GM18498 (cell line): ENCODE measurements at regions not wholly inside any gene's neighbourhood (a gene's known extent, or its start where the extent isn't known, plus 50 kb on each side); places are given as distances from the start of the nearest gene placed in this dataset.
"Not testable (repeated sequence)": the region's sequence is repeated elsewhere in the genome, so short reads cannot be mapped to it uniquely, and the experiment has no call there.

Experiments used
- ATAC-seq: cut with Tn5 transposase; IDR thresholded peaks from one replicate; pipeline ENCODE4 v1.9.1; 2021; ENCODE audit warnings: mild to moderate bottlenecking, moderate library complexity; ENCODE audit not compliant: unreplicated experiment

DNA sequence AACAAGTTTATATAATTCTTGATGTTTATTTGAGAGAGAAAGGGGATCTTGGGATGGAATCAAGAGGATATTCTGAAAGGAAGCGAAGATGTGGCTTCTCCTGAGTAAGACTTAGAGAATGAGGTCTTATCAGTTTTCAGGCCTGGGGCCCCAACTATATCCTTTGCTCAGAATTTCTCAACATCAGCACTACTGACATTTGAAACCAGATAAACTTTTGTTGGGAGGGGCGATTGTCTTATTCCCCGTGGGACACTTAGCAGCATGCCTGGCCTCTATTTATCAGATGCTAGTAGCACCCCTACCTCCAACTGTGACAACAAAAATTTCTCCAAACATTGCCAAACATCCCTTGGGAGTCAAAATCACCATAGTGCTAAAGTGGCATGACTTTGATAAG is 567.7 kb downstream of the MAT2B start:
- ATAC-seq, result no peak

DNA sequence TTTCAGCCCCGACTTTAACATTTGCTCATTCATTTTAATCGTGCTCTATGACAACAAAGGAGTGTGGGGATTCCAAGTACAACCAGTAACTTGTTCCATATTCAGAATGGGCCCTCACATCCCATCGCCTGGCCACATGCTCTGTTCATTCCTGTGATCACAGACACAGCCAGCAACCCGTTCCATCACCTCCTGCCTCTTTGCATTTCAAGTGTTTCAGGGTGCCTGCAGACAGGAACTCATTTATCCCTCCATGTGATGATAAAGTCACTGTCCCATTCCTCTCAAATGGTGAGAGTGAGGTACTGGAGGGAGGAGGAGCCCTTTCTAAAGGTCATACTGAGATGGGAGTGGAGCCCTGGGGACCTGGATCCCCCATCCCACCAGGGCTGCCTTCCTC is 571.1 kb downstream of the MAT2B start:
- no peak for ATAC-seq

DNA sequence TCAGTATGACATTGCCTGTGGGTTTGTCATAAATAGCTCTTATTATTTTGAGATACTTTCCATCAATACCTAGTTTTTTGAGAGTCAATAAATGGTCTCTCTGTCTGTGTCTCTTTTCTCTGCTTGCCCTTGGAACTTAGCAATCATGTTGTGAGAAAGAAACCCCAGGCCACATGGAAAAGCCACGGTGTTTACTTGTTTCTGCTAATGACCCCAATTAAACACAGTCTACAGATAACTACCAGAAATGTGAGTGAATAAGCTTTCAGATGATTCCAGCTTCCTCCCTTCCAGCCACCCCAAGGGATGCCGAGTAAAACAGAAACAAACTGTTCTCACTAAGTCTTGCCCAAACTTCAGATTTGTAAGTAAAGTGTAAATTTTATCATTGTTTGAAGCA is 584.9 kb downstream of the MAT2B start:
- ATAC-seq, result no peak

DNA sequence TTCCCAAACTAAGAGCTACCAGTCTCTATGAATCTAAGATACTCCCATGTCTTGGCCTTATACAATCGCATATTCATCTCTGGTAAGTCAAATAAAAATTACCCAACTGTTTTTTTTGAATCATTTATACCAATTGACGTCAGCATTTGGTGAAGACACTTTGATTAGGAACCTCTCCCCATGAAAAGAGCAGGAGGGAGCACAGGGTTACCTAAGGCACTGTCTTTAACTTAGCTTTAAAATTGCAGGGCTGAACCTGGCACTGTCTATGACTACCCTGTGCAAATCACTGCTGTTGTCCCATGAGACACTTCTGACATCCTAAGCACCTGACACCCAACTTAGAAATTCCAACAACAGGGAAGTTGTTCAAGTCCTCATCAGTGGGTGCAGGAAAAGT is 586.4 kb downstream of the MAT2B start:
- no peak for ATAC-seq

DNA sequence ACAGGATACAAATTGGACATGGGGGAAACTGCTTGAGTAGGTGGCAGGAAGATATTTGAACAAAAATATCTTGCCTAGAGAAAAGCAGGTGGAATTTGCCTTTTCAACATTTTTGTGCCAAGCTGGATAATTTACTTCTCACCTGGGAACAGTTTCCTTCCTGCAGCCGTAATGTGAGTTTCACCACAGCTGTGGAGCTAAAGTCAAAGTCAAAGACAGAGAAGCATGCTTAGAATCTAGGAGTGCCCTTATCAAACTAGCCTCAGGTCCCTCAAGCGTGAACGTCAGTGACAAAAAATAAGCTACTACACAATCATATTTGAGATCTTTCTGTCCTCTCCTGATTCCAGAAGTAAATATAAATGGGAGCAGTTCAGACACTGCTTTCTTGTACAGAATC is 588.9 kb downstream of the MAT2B start:
- no peak for ATAC-seq

DNA sequence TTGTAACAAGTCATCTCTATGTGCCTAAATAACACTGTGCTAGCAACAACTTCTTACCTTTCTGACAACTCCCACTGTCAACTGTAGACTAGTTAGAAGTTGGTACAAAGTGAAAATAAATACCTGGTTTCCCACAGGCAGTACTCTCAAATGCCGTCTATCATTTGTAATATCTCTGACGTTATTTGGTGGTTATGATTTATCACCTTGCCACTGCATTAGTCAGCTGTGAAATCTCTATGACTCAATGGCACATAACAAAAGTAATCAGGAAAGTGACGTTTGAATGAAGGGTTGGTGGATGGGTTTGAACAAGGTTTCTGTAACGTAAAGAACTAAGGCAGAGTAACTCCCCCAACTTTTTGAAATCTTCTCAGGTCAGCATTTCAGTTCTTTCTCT is 592.3 kb downstream of the MAT2B start:
- ATAC-seq, result no peak

DNA sequence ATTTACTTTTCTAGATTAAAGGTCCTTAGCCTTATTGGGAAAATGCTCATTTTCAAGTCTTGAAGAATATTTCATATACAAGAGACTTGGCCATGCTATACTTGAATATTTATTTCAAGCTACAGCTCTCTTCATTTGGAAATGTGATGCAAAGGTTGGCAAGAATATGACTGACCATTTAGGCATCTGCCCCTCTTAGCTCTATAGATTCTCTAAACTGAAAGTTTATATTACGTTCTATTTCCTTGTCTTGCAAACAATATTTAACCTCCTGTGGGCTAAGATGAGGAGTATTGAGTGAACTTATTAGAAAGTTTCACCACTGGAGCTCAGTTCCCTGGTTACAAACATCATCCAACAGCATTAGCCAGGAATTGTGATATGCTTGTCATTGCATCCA is 593.1 kb downstream of the MAT2B start:
- ATAC-seq, result no peak

DNA sequence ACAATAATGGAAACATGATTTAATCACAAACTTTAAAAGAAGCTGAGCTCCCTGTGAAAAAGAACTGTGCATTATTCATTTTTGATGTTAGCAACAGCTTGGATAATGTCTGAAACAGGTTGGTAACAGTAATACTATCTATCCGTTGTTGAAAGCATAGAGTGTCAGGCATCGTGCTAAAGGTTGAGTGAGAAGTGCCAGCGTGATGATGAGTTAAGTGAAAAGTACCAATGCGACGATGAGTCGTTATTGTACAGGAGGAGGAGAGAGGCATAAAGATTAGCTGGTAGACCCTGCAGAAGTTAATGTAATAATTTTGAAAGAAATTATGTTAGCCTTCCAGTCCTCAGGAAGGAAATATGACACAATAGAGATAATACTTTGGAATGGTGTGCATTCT is 593.6 kb downstream of the MAT2B start:
- no peak for ATAC-seq

DNA sequence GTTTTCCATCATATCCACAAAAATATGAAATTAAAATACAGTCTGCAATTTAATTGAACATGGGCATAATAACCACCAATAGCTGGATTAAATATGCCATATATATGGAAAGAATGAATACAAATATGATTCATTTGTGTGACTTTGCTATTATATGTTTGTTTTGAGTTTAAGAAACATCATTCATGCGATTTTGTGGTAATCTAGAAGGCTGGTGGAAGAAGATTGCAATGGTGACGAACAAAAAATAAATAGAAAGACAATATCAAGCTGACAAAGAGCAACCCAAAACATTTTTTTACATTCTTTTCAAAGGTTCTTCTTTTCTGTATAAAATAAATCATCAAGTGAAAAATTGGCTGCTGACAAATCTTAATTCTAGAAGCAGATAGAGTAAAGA is 610.0 kb downstream of the MAT2B start:
- ATAC-seq, result no peak

DNA sequence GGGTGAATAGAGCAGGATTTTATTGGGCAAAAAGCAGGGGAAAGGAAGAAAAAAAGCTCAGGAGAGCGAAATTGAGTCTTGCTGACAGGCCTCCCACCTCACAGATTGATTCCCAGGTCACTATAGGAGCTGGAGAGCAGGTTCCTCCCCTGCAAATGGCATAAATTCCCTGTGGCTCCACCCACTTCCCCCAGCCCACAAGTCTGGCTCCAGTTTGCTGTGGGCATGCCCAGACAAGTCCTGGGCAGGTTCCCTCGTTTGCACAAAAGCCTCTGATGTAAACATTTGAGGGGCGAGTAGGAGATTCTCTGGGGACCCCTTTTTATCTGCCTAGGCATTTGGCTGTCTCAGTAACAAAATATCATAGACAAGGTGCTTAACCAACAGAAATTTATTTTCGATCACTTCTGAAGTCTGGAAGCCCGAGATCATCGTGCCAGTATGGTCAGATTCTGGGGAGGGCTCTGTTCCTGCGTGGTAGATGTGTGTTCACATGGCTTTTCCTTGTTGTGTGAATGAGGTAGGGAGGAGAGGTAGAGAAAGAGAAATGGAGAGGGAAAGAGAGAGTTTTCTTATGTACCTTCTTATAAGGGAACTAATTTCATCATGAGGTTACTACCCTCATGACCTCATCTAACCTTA is 614.5 kb downstream of the MAT2B start:
- peak; percentile 79 for ATAC-seq

DNA sequence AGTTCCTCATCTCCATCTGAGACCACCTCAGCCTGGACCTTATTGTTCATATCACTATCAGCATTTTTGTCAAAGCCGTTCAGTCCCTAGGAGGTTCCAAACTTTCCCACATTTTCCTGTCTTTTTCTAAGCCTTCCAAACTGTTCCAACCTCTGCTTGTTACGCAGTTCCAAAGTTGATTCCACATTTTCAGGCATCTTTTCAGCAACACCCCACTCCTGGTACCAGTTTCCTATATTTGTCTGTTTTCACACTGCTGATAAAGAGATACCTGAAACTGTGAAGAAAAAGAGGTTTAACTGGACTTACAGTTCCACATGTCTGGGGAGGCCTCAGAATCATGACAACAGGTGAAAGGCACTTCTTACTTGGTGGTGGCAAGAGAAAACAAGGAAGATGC is 622.1 kb downstream of the MAT2B start:
- ATAC-seq, result no peak

DNA sequence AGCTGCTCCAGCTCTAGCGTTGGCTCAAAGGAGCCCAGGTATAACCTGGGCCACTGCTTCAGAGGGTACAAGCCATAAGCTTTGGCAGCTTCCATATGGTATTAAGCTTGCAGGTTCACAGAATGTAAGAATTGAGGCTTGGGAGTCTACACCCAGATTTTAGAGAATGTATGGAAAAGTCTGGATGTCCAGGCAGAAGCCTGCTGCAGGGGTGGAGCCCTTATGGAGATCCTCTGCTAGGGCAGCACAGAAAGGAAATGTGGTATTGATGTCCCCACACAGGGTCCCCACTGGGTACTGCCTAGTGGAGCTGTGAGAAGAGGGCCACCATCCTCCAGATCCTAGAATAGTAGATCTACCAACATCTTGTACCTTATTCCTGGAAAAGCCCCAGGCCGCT is 626.9 kb downstream of the MAT2B start:
- no peak for ATAC-seq

DNA sequence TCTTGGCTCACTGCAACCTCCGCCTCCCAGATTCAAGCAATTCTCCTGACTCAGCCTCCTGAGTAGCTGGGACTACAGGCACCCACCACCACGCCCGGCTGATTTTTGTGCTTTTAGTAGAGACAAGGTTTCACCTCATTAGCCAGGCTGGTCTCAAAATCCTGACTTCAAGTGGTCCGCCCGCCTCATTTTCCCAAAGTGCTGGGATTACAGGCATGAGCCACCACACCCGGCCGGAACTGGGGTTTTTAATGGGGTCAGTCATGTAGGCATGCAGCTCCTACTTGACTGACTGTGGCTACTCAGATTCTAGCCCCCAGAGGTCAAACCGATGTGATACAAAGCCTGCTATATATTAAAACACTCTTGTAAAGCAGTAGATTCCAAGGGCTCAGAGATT is 631.7 kb downstream of the MAT2B start:
- ATAC-seq, result no peak

DNA sequence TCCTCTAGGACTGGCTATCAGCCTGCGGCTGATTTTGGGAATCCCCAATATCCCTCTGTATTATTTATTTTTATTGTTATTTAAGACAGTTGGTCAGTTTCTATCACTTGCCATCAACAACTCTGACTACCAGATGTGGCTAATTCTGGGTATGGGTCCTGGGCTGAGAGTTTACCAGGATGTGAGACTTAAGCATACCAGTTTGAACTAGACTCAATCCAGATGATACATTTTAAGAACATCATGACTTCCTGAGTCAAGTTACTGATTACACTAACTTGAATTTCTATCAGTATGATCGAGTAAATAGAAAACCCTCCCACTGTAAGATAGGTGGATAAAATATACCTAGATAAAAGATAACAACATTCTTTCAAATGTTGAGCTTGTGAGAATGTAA is 634.0 kb downstream of the MAT2B start:
- ATAC-seq, result peak; percentile 51

DNA sequence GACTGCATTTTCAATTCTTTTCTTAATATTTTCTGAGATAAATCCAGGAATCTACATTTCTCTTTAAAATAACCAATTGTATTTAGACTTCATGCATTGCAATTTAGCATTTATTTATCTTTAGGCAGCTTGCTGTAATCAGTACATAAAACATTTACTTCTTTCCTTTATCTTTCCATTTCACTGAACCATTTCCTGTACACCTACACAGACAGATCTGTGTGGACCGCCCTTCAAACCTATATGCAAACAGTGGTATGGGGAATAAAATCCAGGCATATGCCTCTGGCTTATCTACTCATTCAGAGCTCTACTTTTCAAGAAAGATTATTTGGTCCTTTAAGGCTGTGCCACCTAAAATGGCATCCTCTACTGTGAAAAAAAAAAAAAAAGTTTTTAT is 640.0 kb downstream of the MAT2B start:
- ATAC-seq, result no peak

DNA sequence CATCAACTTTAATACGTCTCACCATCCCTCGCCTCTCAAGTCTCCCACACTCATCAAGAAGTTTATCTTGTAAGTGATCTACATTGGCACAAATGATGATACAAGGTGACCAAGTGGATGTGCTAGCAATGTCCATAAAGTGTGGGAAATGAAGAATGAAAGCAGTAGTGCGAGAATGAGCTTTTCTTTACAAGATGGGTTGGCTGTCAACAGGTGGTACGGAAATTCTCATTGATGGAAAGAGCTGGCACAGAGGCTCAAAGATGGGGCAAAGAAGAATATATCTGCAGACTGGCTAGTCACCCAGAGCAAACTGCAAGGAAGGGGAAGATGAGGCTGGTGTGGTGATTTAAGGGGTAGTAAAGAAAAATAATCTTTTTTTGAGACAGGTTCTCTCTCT is 640.8 kb downstream of the MAT2B start:
- no peak for ATAC-seq

DNA sequence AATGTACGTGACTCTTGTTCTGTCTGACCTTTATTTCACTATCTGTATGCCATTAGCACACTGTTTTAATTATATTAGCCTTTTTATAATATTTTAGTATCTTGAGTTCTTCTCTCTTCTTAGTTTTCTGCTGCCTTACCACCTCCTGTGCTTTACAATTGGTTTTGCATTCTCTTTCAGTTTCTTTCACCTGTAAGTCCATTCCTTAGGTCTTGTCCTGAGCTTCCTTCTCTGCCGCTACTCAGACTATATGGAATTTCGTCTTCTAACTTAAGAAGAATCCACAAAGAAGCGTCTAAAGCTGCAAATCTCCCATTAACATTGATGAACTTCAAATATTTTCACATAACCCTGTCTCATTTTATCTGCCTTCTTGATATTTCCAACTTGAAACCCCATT is 642.9 kb downstream of the MAT2B start:
- no peak for ATAC-seq

DNA sequence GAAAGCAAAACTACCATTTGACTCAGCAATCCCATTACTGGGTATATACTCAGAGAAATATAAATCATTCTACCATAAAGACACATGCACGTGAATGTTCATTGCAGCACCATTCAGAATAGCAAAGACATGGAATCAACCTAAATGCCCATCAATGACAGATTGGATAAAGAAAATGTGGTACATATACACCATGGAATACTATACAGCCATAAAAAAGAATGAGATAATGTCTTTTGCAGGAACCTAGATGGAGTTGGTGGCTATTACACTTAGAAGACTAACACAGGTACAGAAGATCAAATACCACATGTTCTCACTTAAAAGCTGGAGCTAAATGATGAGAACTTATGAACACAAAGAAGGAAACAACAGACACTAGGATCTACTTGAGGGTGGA is 647.1 kb downstream of the MAT2B start:
- not testable (repeated sequence) for ATAC-seq

DNA sequence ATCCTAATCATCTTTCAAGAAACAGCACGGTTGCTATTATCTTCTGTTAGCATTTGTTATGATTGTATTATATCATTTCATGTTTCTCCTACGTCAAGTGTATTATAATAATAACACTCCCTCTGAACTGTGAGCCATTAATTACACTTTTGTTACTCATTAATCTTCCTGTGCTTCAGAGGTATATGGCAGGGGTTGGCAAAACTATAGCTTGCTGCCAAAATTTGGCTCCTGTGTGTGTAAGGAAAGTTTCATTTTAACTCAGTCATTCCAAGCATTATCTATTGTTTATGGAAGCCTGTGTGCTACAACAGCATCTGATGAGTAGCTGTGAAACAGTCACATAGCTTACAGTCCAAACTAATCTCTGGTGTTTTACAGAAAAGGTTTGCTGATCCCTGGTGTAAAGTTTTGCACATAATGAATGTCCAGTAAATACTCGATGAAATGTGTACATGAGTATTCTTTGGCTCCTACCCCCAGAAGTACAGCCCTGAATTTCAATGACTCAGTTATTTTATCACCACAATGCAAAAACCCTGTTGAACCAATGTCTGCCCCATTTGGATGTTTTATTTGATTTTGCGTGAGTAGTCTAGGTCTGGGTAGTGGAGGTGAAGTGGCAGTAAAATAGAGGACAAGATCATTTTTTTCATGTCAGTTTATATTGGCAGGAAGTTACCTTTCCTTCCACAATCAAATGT is 648.2 kb downstream of the MAT2B start:
- ATAC-seq, result no peak

DNA sequence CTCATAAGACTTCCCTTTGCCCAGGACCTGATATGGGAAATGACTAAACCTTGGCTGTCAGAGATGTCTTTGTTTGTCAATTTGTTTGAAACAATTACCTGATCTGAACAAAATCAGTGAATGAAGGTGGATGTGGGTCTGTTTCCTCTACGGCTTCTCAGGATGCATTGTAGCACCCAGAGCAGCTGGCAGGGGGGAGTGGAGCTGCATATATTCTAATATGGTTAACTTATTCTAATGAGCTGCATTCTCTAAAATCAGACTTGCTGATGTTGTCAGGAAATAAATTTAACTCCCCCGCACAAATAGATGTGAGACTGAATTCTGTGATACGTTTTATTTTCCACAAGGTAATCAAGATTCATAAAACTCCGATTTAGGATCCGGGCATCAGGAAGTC is 665.4 kb downstream of the MAT2B start:
- ATAC-seq, result no peak

DNA sequence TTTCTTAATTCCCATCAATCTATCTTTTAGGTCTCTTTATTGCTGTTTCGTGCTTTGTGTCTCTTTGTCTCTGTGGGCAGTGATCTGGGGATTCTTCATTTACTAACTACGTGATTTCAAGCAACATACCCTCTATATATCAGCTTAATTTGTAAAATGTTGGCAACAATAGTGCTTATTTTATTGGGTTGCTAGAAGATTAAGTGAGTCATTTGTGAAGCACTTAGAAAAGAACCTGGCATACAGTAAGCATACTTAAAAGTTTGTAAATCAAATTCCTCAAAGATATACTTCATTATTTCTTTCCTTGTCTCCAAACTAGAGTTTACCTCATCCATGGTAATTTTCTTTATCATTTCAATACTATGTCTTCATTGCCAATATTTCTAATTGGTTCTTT is 669.7 kb downstream of the MAT2B start:
- no peak for ATAC-seq

DNA sequence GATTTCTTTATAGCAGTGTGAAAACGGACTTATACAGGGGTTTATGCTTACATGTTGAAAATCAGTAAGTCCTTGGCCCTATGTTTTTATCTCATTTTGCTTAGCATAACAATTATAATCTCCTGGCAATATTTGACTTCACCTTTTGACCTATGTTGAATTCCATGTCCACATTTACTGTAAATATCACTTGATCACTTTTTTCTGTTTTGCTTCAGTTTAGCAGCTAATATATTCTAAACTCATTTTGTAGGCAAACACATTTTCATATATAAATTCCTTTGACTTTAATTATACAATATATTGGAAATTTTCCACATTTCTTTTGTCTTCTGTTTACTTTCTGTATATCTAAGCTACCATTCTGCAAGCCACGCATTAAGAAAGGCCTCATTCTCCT is 674.0 kb downstream of the MAT2B start:
- ATAC-seq, result no peak

DNA sequence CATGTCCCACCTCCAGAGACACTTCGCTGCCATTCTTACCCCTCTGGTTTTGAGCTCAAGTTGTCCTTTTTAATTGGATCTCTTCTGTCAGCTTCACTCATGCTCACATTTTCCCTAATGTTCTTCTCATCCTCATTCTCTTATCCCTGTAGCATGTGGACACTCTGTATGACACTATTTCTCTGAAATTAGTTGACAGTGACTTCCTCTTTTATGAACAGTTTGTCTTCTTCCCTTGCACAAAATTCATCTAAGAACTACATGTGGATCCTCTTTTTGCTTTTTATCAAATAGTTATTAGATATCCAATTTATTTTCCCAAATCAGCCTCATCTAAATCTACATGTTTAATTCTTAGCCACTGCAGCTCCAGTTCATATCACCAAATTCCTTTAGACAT is 676.2 kb downstream of the MAT2B start:
- ATAC-seq, result no peak
